AG04449 (cell line): ENCODE measurements at regions not wholly inside any gene's neighbourhood (a gene's known extent, or its start where the extent isn't known, plus 50 kb on each side); places are given as distances from the start of the nearest gene placed in this dataset.

Experiments used
- CTCF ChIA-PET: fragments of 350-600 bp; formaldehyde crosslinking; extraction: SDS; loops from one replicate; lab custom pipeline; 2021; ENCODE audit warnings: antibody characterized with exemption; lab: Yijun Ruan, JAX
- POLR2A ChIA-PET: fragments of 400-600, 350-600 bp; formaldehyde crosslinking; extraction: SDS; loops from one replicate; lab custom pipeline; 2020; ENCODE audit warnings: antibody characterized with exemption, inconsistent platforms; lab: Yijun Ruan, JAX
- DNase-seq: peaks from one replicate; pipeline ENCODE4 v3.0.0-alpha.2; 2010; ENCODE audit warnings: low read depth, low spot score
- H3K4me3 ChIP-seq: 2 replicates; pipeline ENCODE4 v1.5.1; 2011; ENCODE audit warnings: low read depth, mild to moderate bottlenecking, control low read depth, low read length
- CTCF ChIP-seq: IDR thresholded peaks from one replicate; pipeline ENCODE4 v1.5.1; 2011; ENCODE audit warnings: mild to moderate bottlenecking, moderate library complexity, low read length, control low read depth, inconsistent platforms; ENCODE audit not compliant: insufficient read depth; ENCODE audit errors: missing control alignments

GRCh38 chr2:122982936-122983335 lies 1042.2 kb upstream of the CNTNAP5 start:
- TF ChIP-seq CTCF, result no peak

DNA sequence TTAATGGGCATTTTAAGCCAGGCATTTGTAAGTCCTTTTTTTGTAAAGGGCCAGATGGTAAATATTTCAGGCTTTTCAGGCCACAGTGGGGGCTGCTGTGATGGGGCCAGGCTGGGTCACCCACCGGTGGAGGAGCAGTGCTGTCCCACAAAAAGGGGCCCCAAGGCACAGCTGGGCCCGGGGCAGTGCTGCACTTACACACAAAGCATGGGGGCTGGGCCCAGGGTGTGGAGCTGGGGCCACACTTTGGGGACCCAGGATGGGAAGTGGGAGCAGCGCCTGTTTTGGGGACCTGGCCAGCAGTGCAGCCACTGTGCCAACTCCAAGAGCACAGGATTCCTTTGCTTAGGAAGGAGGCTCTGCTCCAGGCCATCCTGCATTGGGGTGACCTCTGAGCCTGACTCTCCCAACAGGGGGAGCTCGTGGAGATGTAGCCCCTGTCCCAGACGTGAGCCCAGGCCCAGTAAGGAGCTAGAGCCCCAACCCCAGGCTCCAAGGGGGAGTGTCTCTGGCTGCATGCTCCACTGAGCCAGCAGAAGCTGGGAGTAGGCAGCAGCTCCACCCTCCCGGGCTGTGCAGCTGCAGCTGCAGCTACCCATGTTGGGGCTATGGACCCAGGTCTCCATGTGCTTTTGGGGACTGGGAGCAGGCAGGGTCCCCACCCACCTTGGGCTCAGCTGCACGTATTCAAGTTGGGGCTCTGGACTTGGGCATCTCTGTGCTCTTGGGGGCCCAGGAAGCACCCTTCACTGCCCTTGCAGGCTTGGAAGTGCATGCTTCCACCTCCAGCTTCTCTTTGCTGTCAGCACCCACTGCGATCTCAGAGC lies 1036.5 kb upstream of the CNTNAP5 start:
- H3K4me3 ChIP-seq, result no peak overlapping the region
- no peak for TF ChIP-seq CTCF
- DNase-seq, result no peak
- ChIA-PET CTCF (no interaction called here), POLR2A (no interaction called here)

More at GRCh38 chr2:122982936-122983335, 1042.2 kb upstream of the CNTNAP5 start:
- no peak for DNase-seq
- ChIA-PET POLR2A (no interaction called here), CTCF (no interaction called here)
- no peak overlapping the region for H3K4me3 ChIP-seq

DNA sequence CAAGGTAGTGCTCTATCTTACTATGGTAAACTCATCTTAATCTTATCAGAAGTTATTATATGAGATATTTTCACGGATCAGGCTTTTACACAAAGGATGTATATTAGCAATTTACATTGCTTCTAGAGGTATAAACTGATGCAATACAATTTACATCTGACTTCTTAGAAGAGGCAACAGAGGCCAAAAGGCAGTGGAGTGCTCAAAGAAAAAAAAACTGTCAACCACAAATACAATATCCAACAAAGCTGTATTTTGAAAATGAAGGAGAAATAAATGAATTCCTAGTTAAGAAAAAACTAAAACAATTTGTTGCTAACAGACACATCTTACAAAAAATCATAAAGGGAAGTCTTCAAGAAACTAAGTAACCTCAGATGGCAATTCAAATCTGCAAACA lies 1031.5 kb upstream of the CNTNAP5 start:
- ChIA-PET POLR2A (no interaction called here), CTCF (no interaction called here)
- DNase-seq, result no peak
- no peak for TF ChIP-seq CTCF
- H3K4me3 ChIP-seq, result no peak overlapping the region

DNA sequence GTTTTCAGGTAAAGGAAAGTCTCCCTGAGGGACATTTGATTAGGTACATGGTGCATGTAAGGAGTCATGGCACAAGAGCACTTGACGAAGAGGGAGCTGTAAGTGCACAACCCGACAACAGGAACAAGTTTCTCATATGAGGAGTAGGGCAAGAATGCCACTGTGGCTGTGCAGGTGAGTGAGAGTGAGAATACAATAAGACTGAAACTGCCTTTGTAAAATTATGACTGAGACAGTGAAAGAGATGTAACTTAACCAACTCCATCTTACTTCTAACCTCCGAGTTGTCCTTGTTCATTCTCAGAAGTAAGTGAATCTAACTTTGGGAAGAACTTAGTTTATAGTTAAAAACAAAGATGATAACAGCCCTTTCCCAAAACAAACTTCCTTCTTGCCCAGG lies 1025.8 kb upstream of the CNTNAP5 start:
- POLR2A ChIA-PET, result no interaction called here

DNA sequence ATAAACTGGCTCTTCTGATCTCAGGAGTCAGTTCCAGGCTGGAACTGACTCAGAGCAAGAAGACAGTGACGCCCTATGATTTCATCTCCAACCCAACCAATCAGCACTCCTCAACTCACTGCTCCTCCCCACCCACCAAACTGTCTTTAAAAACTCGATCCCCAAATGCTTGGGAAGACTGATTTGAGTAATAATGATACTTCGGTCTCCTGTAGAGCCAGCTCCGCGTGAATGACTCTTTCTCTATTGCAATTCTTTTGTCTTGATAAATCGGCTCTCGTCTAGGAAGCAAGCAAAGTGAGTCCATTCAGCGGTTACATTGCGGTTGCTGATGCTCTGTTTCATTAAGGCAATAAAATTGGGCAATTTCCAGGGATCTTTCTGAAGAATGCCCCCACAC lies 1025.3 kb upstream of the CNTNAP5 start:
- no peak for DNase-seq
- TF ChIP-seq CTCF, result no peak
- POLR2A ChIA-PET, result no interaction called here
- H3K4me3 ChIP-seq, result no peak overlapping the region
- CTCF ChIA-PET, result no interaction called here

More for the DNA sequence above, 1025.8 kb upstream of the CNTNAP5 start:
- DNase-seq, result no peak
- no peak overlapping the region for H3K4me3 ChIP-seq
- CTCF ChIA-PET, result no interaction called here
- no peak for TF ChIP-seq CTCF

GRCh38 chr2:123002660-123003248 lies 1022.3 kb upstream of the CNTNAP5 start:
- POLR2A ChIA-PET, result no interaction called here
- no peak overlapping the region for H3K4me3 ChIP-seq
- TF ChIP-seq CTCF, result no peak
- DNase-seq, result no peak
- CTCF ChIA-PET, result no interaction called here
